DND-41 (cell line): ENCODE measurements at regions not wholly inside any gene's neighbourhood (a gene's known extent, or its start where the extent isn't known, plus 50 kb on each side); places are given as distances from the start of the nearest gene placed in this dataset.

Experiments
- ATAC-seq: fragments of 200-7000 bp; cut with Tn5 transposase; 3 replicates; pipeline ENCODE4 v1.9.1; 2021; ENCODE audit warnings: low read depth; ENCODE audit not compliant: insufficient read depth
- DNase-seq: peaks from one replicate; pipeline ENCODE4 v3.0.0-alpha.2; 2020
- H2AFZ ChIP-seq: 2 replicates; pipeline ENCODE4 v1.6.0; 2012; ENCODE audit warnings: low read depth, low read length
- H3K27ac ChIP-seq: 2 replicates; pipeline ENCODE4 v1.5.1; 2012; ENCODE audit warnings: low read length, inconsistent platforms
- H3K27me3 ChIP-seq: fragments of 200-600 bp; sonication (generic); 2 replicates; pipeline ENCODE4 v1.6.0; 2012; ENCODE audit warnings: low read length, mild to moderate bottlenecking, inconsistent platforms; ENCODE audit not compliant: insufficient read depth, poor library complexity
- H3K36me3 ChIP-seq: 2 replicates; pipeline ENCODE4 v1.5.1; 2012; ENCODE audit warnings: low read length, inconsistent platforms; ENCODE audit not compliant: insufficient read depth
- H3K4me1 ChIP-seq: 2 replicates; pipeline ENCODE4 v1.5.1; 2012; ENCODE audit warnings: mild to moderate bottlenecking, low read length; ENCODE audit not compliant: insufficient read depth
- H3K4me2 ChIP-seq: 2 replicates; pipeline ENCODE4 v1.6.0; 2012; ENCODE audit warnings: mild to moderate bottlenecking, moderate library complexity, low read length, inconsistent platforms; ENCODE audit not compliant: insufficient read depth
- H3K4me3 ChIP-seq, 2 experiments: fragments of 200-600 bp in 1 of 2; shearing (Covaris generic) in 1 of 2; 2 replicates each; pipeline ENCODE4 v1.5.1; 2012 to 2016; ENCODE audit warnings: inconsistent platforms in 2 of 2, low read length in 2 of 2, mild to moderate bottlenecking in 2 of 2, low read depth in 1 of 2, moderate library complexity in 1 of 2
- H3K79me2 ChIP-seq: 2 replicates; pipeline ENCODE4 v1.6.0; 2012; ENCODE audit warnings: low read length, inconsistent platforms; ENCODE audit not compliant: insufficient read depth
- H3K9ac ChIP-seq: 2 replicates; pipeline ENCODE4 v1.6.0; 2012; ENCODE audit warnings: low read depth, mild to moderate bottlenecking, inconsistent platforms, low read length, moderate library complexity
- H3K9me3 ChIP-seq: 2 replicates; pipeline ENCODE4 v1.5.1; 2012; ENCODE audit warnings: low read length, moderate library complexity, mild to moderate bottlenecking, inconsistent platforms; ENCODE audit not compliant: insufficient read depth, severe bottlenecking
- H4K20me1 ChIP-seq: 2 replicates; pipeline ENCODE4 v1.6.0; 2012; ENCODE audit warnings: low read length; ENCODE audit not compliant: insufficient read depth
- CTCF ChIP-seq: IDR thresholded peaks from 2 replicates; pipeline ENCODE4 v1.5.1; 2012; ENCODE audit warnings: borderline replicate concordance, low read length, moderate library complexity, mild to moderate bottlenecking; ENCODE audit not compliant: poor library complexity, severe bottlenecking; ENCODE audit errors: extremely low read depth
- EZH2 ChIP-seq: IDR thresholded peaks from 3 replicates; pipeline ENCODE4 v1.6.1; 2012; ENCODE audit warnings: borderline replicate concordance, low read depth, mild to moderate bottlenecking, moderate library complexity, low read length, inconsistent platforms; ENCODE audit not compliant: severe bottlenecking

DNA sequence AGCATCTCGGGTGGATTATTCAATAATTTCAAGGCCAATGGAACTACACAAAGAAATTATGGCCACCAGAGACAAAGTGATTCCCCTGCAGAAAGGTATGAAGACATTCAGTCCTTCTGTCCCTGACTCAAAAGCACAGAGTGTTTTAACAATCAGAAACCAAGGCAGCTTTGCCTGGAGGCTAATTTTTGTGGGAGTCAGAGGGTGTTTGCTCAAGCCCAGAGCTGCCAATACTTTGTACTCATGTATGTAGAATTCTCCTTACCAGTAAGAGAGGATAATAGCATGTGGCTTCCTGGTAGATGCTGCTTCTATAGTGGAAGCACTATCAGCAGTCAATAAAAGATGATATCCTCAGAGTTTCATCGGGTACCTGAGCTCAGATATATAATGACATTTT lies 178.4 kb downstream of the KCNE4 start:
- no peak for TF ChIP-seq EZH2
- TF ChIP-seq CTCF = no peak
- Histone ChIP-seq H3K9ac (no peak overlapping the region), H3K9me3 (no peaks in the 10 kb centered on the region), H3K36me3 (no peaks in the 10 kb centered on the region), H3K4me3 (no peak overlapping the region), H3K27me3 (no peaks in the 10 kb centered on the region), H2AFZ (no peak overlapping the region), H3K79me2 (no peaks in the 10 kb centered on the region), H3K4me1 (no peaks in the 10 kb centered on the region), H3K4me2 (no peak overlapping the region), H3K27ac (no peak overlapping the region), H4K20me1 (no peaks in the 10 kb centered on the region)
- DNase-seq (no peak), ATAC-seq (no peak)

DNA sequence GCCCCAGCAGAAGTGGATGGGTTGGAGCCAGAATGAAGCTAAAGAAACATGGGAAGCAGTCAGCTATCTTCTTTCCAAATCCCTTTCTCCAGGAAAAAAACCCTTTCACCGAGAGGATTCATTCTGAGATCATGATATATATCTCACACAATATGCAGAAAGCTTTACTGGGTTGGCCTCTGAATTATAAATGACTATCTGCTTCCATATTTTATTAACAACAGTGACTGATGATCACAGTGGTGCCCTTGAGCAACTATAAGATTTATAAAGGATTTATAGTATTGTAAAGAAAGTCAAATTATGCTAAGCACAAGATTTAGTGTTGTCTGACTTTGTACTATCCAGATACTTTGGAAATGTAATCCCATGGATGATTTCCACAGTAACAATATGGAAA lies 180.3 kb downstream of the KCNE4 start:
- DNase-seq = no peak
- no peaks in the 10 kb centered on the region for H3K36me3 ChIP-seq
- no peak overlapping the region for H3K27ac ChIP-seq
- H3K4me3 ChIP-seq = no peak overlapping the region
- TF ChIP-seq CTCF (no peak), EZH2 (no peak)
- no peaks in the 10 kb centered on the region for H3K27me3 ChIP-seq
- no peak for ATAC-seq
- no peak overlapping the region for H3K9ac ChIP-seq
- no peaks in the 10 kb centered on the region for H3K4me1 ChIP-seq
- H4K20me1 ChIP-seq = no peaks in the 10 kb centered on the region
- no peak overlapping the region for H3K4me2 ChIP-seq
- H3K9me3 ChIP-seq = no peaks in the 10 kb centered on the region
- H2AFZ ChIP-seq = no peak overlapping the region
- no peaks in the 10 kb centered on the region for H3K79me2 ChIP-seq

DNA sequence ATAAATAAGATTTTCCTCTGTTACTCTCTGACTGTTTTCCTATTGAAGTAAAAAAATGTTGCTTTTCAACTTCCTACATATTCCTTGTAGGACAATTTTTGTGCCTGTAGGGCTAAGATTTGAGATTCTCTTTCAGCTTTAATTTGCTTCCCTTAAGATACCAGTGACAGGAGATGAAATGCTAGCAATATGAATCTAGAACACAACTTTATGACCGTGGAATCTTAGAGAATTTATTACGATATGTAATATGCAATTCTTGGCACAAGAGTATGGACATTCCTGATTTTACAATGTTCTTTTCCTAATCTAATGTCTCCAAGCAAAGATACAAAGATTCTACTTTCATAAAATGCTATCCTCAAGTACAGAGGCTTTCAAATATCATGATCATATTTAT lies 180.9 kb downstream of the KCNE4 start:
- no peaks in the 10 kb centered on the region for H3K36me3 ChIP-seq
- H2AFZ ChIP-seq = no peak overlapping the region
- no peak overlapping the region for H3K4me2 ChIP-seq
- H3K79me2 ChIP-seq = no peaks in the 10 kb centered on the region
- ATAC-seq = no peak
- no peak overlapping the region for H3K9ac ChIP-seq
- no peaks in the 10 kb centered on the region for H3K4me1 ChIP-seq
- no peaks in the 10 kb centered on the region for H4K20me1 ChIP-seq
- no peak overlapping the region for H3K27ac ChIP-seq
- H3K9me3 ChIP-seq = no peaks in the 10 kb centered on the region
- no peaks in the 10 kb centered on the region for H3K27me3 ChIP-seq
- H3K4me3 ChIP-seq = no peak overlapping the region
- TF ChIP-seq EZH2 (no peak), CTCF (no peak)
- DNase-seq = no peak

DNA sequence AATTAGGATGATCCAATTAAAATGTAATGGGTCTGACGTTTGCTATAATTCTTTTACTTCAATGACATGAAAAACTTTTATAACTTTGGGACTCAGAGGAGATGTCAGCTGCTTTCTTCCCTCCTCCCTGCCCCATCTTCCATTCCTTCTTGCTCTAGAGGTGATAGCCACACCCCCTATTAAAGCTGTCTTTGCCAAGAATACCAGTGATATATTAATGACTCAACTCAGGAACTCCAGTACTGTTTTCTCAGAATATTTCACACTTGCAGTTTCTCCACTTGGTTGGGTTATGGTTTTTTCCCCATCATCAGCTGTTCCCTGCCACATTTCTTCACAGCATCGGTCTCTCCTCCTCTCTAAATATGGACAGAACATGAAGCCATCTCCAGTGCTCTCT lies 184.0 kb downstream of the KCNE4 start:
- Histone ChIP-seq H2AFZ (no peak overlapping the region), H3K9me3 (no peaks in the 10 kb centered on the region), H3K4me3 (no peak overlapping the region), H3K9ac (no peak overlapping the region), H3K27me3 (no peaks in the 10 kb centered on the region), H3K27ac (no peak overlapping the region), H4K20me1 (no peaks in the 10 kb centered on the region), H3K36me3 (no peaks in the 10 kb centered on the region), H3K4me2 (no peak overlapping the region), H3K4me1 (no peaks in the 10 kb centered on the region), H3K79me2 (no peaks in the 10 kb centered on the region)
- TF ChIP-seq EZH2 (no peak), CTCF (no peak)
- DNase-seq = no peak
- ATAC-seq = no peak
